Stomach (tissue), 8 donors: ENCODE measurements at regions not wholly inside any gene's neighbourhood (a gene's known extent, or its start where the extent isn't known, plus 50 kb on each side); places are given as distances from the start of the nearest gene placed in this dataset.

ENCODE experiments used
- DNase-seq, 2 donors: peaks; one replicate each; pipeline versions ENCODE4 v3.0.0 to v3.0.0-alpha.2; 2013 to 2019
- H3K27ac ChIP-seq, 5 donors: fragments of 200-600 bp in 4 of 5; sonication (generic) in 4 of 5; one replicate each; pipeline ENCODE4 v1.5.1; 2013 to 2019; ENCODE audit warnings: mild to moderate bottlenecking in 1 of 5, moderate library complexity in 1 of 5
- H3K27me3 ChIP-seq, 3 donors: fragments of 200-600 bp; sonication (generic); one replicate each; pipeline ENCODE4 v1.5.1; 2017 to 2019; ENCODE audit warnings: mixed run types in 1 of 3
- H3K36me3 ChIP-seq, 4 donors: fragments of 200-600 bp; sonication (generic); 1 replicate in 3 of 4; 2 replicates in 1 of 4; pipeline ENCODE4 v1.5.1; 2016 to 2019
- H3K4me1 ChIP-seq, 4 donors: fragments of 200-600 bp; sonication (generic); one replicate each; pipeline ENCODE4 v1.5.1; 2016 to 2019
- H3K4me3 ChIP-seq, 4 donors: fragments of 200-600 bp; sonication (generic) in 3 of 4; one replicate each; pipeline ENCODE4 v1.5.1; 2016 to 2019; ENCODE audit warnings: mild to moderate bottlenecking in 1 of 4
- H3K9me3 ChIP-seq, 4 donors: fragments of 200-600 bp; sonication (generic); one replicate each; pipeline ENCODE4 v1.5.1; 2016 to 2019
- EP300 ChIP-seq: sonication (generic); formaldehyde crosslinking; IDR thresholded peaks from one replicate; pipeline ENCODE4 v1.6.1; 2017; ENCODE audit warnings: antibody characterized with exemption
- POLR2A ChIP-seq, 4 donors: fragments of 450-650 bp; IDR thresholded peaks; one replicate each; pipeline ENCODE4 v1.6.1; 2016; ENCODE audit warnings: antibody characterized with exemption in 4 of 4, control low read depth in 2 of 4, mild to moderate bottlenecking in 1 of 4, moderate library complexity in 1 of 4
- POLR2AphosphoS5 ChIP-seq, 3 donors: sonication (generic); formaldehyde crosslinking; IDR thresholded peaks; one replicate each; pipeline ENCODE4 v1.6.1; 2016; ENCODE audit warnings: antibody characterized with exemption in 3 of 3
- WGBS, 5 donors: extraction: QIAGEN DNeasy Blood & Tissue Kit in 3 of 5; methylation state at CpG; one replicate each; pipeline versions ENCODE4 v1.1.5 to v1.1.7; 2013 to 2018; 5-methylcytosine and 5-hydroxymethylcytosine counted together
- intact Hi-C: fragments of 100-400 bp; cut with DNase I; formaldehyde crosslinking; loops from one replicate; pipeline ENCODE4 v1.15.1; 2023; ENCODE audit warnings: low total_unique reads
- TF ChIP-seq, protein P1 (sequence below), 7 experiments: fragments of 450-650 bp in 4 of 7; fragments of 200-600 bp in 3 of 7; sonication (generic) in 3 of 7; IDR thresholded peaks; one replicate each; pipeline ENCODE4 v1.5.1; 2016 to 2019; ENCODE audit warnings: antibody characterized with exemption in 7 of 7, control low read depth in 2 of 7, mild to moderate bottlenecking in 1 of 7
- donor health status: healthy with polysubstance abuse.
- donor health status: Bipolar disorder and iron deficiency.
- donor health status: healthy.

DNA sequence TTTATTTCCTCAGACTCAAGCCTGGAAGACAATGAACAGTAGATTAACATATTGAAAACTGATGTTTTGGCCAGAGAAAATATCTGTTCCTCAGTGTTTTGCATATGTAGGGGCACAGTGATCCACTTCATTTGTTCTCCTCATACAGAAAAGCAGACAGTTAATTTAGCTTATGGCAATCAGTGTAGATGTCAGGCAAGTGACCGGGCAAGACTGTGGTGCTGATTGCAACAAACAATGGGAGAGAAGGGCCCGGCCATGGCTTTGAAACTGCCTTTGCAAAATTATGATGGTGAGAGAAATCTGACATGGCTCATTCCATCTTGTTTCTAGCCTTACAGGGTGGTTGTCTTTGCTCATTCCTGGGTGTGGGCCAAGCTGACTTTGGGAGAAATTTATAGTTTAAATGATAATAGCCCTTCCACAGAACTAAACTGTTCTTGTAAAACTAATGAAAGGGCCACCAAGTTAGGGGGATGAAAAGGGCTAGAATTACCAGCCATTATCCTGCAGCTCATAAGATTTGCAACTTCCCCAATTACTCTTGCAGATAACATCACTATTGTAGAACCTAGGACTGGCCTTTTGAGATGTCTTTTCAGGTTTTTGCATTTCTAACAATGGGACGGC, 220.3 kb downstream of the KTN1 start:
- 78 to 87% (median 85%) methylated on average over 3 of the region's 3 CpGs for WGBS, 5 donors
- H3K27ac ChIP-seq: no peak overlapping the region
- no peak overlapping the region for H3K4me3 ChIP-seq

DNA sequence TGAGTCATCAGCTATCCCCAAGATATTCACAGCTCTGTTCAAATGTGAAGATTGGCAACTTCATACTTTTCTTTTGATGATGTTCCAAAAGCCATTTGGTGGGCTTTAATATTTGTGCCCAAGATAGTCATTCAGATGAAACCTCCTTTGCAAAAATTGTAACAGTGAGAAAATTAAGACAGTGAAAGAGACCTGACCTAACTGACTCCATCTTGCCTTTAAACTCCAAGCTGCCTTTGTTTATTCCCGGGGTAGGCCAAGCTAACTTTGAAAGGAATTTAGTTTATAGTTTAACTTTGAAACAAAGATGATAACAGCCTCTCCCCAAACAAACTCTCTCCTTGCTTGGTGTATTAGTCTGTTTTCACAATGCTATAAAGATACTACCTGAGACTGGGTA, 221.1 kb downstream of the KTN1 start:
- H3K36me3 ChIP-seq: no peaks in the 10 kb centered on the region
- no peaks in the 10 kb centered on the region for H3K27me3 ChIP-seq
- WGBS, 5 donors: 0% methylated on average over 1 of the region's 1 CpG
- H3K4me3 ChIP-seq: no peak overlapping the region
- H3K27ac ChIP-seq: no peak overlapping the region
- no peaks in the 10 kb centered on the region for H3K9me3 ChIP-seq
- H3K4me1 ChIP-seq: peaks cover 0 to 11% (median 1%) of the 10 kb centered on the region in 4 donors
- no peak for DNase-seq
- intact Hi-C loops: no loop called here
- TF ChIP-seq, protein P1, sequence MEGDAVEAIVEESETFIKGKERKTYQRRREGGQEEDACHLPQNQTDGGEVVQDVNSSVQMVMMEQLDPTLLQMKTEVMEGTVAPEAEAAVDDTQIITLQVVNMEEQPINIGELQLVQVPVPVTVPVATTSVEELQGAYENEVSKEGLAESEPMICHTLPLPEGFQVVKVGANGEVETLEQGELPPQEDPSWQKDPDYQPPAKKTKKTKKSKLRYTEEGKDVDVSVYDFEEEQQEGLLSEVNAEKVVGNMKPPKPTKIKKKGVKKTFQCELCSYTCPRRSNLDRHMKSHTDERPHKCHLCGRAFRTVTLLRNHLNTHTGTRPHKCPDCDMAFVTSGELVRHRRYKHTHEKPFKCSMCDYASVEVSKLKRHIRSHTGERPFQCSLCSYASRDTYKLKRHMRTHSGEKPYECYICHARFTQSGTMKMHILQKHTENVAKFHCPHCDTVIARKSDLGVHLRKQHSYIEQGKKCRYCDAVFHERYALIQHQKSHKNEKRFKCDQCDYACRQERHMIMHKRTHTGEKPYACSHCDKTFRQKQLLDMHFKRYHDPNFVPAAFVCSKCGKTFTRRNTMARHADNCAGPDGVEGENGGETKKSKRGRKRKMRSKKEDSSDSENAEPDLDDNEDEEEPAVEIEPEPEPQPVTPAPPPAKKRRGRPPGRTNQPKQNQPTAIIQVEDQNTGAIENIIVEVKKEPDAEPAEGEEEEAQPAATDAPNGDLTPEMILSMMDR (IDR thresholded peaks at IDR 0.05): no peak
- TF ChIP-seq POLR2A (IDR thresholded peaks at IDR 0.05): no peak

More for the DNA sequence above, 220.3 kb downstream of the KTN1 start:
- H3K36me3 ChIP-seq: no peaks in the 10 kb centered on the region
- no peaks in the 10 kb centered on the region for H3K9me3 ChIP-seq
- DNase-seq: no peak
- no peaks in the 10 kb centered on the region for H3K27me3 ChIP-seq
- TF ChIP-seq POLR2A (IDR thresholded peaks at IDR 0.05): no peak
- TF ChIP-seq POLR2AphosphoS5 (IDR thresholded peaks at IDR 0.05): no peak
- TF ChIP-seq EP300: no peak
- TF ChIP-seq, protein P1 (IDR thresholded peaks at IDR 0.05): no peak
- intact Hi-C loops: no loop called here
- peaks cover 0 to 11% (median 1%) of the 10 kb centered on the region in 4 donors for H3K4me1 ChIP-seq

DNA sequence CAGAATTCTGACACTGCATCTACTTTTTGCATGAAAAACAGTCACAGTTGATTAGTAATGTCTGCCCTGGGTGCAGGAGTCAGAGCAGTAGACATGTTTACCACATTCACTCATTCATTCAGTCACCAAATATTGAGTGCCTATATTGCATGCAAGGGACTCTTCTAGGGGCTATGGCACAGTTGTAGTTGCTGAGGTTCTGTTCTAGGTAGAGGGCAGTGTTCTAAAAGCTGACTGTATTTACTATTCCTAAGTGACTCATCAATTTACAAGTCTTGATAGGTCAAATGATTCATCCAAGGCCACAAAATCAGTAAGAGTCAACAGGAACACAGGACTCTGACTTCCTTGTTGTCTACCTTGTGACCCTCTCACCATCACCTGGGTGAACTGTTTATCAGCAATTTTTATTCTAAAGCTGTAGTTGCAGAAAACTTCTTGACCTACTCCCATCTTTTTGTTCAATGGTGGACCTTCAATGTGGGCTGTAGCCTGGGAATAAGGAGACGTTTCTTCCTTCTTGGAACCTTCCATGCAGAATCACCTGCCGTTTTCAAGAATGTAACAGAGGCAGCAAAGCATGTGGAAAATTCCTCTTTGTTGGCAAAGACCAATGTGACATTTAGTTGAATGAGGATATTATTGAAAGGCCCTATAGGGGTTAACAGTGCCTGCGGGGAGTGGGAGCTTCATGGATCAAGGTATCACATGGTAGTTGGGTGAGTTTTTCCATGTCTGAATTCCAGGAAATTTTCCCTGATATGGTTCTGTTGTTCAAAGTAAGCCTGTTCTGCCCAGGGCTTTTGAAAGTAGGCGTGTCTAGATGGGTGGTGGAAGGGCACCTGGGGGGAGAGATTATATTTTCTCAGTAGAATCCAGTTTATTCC, 223.2 kb downstream of the KTN1 start:
- peak in 1 of 2 donors; percentile 63 for DNase-seq
- Histone ChIP-seq H3K4me1 (peaks cover 15 to 24% (median 19%) of the 10 kb centered on the region in 4 donors), H3K4me3 (no peak overlapping the region), H3K9me3 (no peaks in the 10 kb centered on the region), H3K27me3 (no peaks in the 10 kb centered on the region), H3K36me3 (no peaks in the 10 kb centered on the region), H3K27ac (peak overlapping the region; percentile 16 to 77 (median 65))
- 45 to 73% (median 57%) methylated on average over 4 of the region's 4 CpGs for WGBS, 5 donors
- TF ChIP-seq POLR2A (IDR thresholded peaks at IDR 0.05) (no peak), POLR2AphosphoS5 (IDR thresholded peaks at IDR 0.05) (peak in 2 of 3 donors; percentile 55 to 72)
- TF ChIP-seq, protein P1 (IDR thresholded peaks at IDR 0.05): peak in 1 of 7 experiments; percentile 15
- intact Hi-C loops: no loop called here

DNA sequence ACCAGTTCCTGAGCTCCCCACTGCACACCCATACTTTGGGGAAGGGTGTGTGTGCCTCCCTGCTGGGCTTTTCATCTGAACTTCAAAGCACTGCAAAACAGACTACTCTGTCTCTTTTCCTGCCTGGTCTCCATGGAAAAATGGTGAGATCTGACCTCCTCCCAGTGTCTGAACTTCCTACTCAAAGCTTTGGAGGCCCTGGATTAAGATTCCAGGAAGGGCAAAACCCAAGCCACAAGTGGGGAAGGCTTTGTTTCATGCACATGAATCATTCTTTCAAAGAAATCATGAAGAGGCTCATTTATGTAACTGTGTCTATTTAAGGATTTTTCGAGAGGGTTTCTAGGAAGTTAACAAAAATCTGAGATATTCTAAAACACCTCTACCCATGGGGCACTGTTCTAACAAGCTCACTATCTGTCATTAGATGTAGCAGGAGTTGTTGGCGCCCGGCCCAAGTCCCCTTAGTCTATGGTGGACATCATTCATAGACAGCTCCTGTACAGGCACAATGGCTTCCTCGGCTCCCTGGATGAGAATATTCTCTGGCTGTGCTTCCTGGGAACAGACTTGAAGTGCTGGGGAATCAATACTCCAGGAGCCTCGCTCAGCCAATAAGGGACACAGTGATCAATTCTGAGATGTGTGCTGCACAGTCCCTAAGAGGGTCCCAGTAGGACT, 224.0 kb downstream of the KTN1 start:
- Histone ChIP-seq H3K27me3 (no peaks in the 10 kb centered on the region), H3K4me3 (no peak overlapping the region), H3K4me1 (peaks cover 15 to 25% (median 19%) of the 10 kb centered on the region in 4 donors), H3K27ac (peak overlapping the region; percentile 16 to 77 (median 65)), H3K36me3 (no peaks in the 10 kb centered on the region), H3K9me3 (no peaks in the 10 kb centered on the region)
- 82 to 93% (median 88%) methylated on average over 5 of the region's 5 CpGs for WGBS, 5 donors
- TF ChIP-seq, protein P1 (IDR thresholded peaks at IDR 0.05): no peak
- no peak for TF ChIP-seq EP300
- TF ChIP-seq POLR2A (IDR thresholded peaks at IDR 0.05): no peak
- no peak for TF ChIP-seq POLR2AphosphoS5 (IDR thresholded peaks at IDR 0.05)
- no peak for DNase-seq
- intact Hi-C loops: no loop called here
